ENCODE measurements at regions not wholly inside any gene's neighbourhood (a gene's known extent, or its start where the extent isn't known, plus 50 kb on each side); places are given as distances from the start of the nearest gene placed in this dataset.

DNA sequence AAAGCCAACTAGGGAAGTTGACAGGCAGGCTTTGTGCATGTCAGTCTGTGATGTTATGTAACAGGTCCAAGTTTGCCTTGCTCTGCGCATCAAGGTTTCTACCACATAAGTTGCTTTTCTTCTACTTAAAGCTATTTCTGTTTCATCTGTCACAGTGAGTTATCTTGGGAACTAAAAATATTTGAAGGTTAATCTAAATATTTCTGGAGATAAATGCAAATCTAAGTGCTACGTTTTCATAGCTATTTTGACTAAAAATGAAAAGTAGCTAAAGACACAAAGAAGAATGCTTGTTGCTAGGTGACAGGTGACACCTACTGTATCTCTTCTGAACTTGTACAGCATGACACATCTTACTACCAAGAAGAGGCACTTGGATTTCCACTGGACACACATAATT, 135.6 kb downstream of the KLF12 start:
- no peak for DNase-seq

- DNase-seq = no peak
Measured at GRCh38 chr13:73997964-73998363, 136.2 kb downstream of the KLF12 start.

GRCh38 chr13:73996569-73996968, 137.6 kb downstream of the KLF12 start:
- no peak for DNase-seq

GRCh38 chr13:73995736-73996135, 138.5 kb downstream of the KLF12 start:
- no peak for DNase-seq

GRCh38 chr13:73993661-73994060, 140.5 kb downstream of the KLF12 start:
- DNase-seq = no peak

DNA sequence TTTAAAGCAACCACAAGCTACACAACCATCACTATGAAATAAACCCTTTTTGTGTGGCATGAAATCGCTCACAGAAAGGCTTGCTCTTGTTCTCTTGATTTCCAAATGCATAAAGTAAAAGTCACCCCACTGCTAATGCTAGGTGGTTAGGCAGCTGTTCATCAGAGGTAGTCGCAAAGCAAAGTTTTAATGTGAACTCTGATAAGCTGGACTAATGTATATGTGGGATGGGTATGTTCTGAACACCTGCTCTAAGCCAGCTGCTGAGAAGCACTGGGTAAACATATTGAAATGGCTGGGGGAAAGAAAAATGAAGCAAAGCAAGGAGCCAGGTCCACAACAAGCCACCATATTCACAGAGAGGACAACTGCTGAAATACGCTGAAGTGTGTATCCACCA, 142.3 kb downstream of the KLF12 start:
- no peak for DNase-seq

DNA sequence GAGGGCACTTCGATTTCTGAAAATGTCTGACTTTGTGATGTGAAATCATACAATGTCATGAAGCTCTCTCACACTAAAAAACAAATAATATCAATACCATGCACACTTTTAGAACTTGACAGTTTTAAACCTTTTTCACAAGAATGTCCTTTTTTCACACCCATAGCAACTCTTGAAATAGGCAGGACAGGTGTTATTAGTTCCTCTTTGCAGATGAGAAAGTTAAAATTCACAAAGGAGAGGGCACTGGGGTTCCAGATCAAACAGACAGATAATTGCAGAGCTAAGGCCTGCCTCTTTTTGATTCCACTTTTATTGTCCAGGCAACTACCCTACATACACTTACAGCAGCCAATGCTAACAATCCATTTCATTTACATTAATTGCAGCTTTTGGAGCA, 142.8 kb downstream of the KLF12 start:
- no peak for DNase-seq

DNA sequence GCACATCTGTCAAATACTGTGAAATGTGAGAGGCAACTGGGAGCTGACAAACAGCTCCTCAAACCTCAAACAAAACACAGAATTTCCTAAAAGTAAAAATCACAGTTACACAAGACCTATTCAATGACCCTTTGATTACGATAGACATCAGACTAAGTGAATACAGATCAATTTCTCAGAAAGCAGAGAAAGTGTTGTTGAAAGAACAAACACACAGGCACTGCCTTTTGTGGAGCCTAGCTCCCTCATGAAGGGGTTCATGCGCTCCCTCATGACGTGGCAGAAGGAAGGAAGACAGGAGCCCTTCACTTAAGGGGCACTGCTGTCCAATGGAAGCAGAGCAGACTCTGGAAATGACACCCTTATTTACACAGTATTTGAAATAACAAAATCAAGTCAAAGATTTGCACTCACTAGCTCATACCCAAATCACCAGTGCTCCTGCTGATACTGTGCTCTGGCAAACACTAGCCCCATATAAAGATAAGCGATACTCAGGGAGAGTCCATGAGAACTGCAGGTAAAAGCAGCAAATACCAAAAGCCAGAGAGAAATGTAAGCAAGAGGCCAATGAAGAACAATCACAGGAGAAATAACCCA, 144.9 kb downstream of the KLF12 start:
- no peak for DNase-seq

DNA sequence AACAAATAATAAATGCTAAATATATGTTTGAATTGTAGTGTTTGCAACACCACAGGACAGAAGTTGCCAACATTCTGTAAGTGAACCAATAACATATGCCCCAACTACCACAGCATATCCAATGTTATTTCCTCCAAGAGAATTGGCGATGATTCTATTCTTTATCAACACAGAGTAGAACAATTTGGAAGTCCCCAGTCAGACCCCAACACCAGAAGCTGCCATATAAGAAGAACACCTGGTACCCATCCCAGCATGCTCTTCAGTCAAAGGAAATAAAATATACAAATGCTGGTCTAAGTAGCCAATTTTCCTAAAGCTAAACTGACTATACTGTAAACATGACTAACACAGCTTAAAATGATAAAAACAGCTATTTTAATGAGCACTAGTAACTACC, 145.7 kb downstream of the KLF12 start:
- no peak for DNase-seq

GRCh38 chr13:73987618-73988017, 146.6 kb downstream of the KLF12 start:
- DNase-seq = no peak

DNA sequence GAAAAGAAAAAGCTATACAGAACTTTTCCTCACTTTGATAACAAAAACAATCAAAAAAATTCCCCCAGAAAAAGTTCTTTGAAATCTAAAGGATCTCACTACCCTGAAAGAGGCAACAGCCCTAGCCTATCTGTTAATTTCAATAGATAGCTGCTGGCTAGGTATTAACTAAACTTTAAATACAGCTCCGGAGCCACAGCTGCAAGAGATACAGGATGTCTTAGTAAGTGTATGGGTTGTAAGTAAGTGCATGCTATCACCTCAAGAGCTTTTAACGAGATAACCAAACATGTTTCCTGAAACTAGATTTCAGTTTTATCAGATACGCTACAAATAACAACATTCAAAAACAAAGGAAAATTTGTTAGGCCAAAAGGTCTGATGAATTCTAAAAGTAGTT, 148.4 kb downstream of the KLF12 start:
- no peak for DNase-seq

DNA sequence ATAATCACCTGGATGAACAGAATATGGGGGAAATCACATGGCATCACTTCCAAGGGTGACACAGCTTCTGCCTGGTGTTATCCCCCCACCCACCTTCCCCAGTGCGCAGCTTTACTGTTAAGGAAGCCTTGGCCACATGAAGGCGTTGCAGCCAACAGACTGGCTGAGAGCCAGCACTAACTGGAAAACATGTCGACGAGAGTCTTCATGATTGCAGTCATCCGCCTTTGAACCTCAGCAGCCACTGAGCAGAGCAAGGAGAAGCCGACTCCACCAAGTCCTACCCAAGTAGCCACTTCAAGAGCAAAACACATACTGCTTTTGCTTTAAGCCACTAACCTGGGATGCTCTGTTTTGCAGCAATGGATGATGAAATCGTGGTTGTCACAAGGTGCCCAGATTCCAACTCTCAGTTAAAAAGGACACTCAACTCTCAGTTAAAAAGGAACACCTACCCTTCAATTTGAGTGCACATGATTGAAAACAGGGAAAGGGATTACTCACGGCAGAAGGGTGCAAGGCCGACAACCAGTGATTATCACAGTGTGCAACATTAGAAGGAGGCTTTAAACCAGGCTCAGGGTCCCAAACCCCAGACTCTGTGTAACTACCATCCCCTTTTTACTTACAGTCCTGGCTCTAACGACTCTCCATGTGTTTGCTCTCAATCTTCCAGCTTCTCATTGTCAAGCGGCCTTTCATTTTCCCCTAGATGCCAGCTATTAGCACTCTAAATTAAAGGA, 149.1 kb downstream of the KLF12 start:
- DNase-seq = no peak

GRCh38 chr13:73984201-73984600, 150.0 kb downstream of the KLF12 start:
- no peak for DNase-seq

- DNase-seq = no peak
Measured at GRCh38 chr13:73983109-73983508, 151.1 kb downstream of the KLF12 start.

DNA sequence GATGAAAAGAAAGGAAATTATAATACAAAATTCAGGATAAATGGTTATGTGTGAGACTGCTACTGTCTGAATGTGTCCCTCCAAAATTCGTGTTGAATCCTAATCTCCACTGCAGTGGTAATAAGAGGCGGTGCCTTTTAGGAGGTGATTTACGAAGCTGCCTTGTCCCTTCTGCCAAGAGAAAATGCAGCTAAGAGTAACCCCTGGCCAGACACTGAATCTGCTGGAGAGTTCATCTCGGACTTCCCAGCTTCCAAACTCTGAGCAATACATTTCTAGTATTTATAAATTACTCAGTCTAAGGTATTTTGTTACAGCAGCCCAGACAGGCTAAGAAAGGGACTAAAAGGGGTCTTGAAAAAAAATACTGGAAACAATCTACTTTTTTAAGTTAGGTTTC, 152.6 kb downstream of the KLF12 start:
- DNase-seq = no peak

DNA sequence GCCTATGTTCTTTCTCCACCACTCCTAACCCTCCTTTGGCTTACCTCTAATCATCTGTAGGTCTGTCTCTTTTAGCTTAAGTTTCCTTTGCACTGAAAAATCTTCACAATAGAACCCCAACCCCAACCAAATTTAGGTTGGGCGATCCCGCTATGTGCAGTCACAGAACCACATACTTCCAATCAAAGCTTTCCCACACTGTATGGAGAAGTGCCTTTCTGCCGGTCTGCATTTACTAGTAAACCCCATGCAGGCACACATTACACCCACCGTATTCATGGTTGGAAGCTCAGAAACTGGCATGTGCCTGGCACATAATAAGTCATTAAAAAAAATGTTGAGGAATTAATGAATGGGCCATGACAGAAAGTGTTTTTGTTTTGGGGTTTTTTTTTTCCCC, 158.4 kb downstream of the KLF12 start:
- DNase-seq = no peak

- no peak for DNase-seq
Measured at GRCh38 chr13:73974051-73974450, 160.2 kb downstream of the KLF12 start.

DNA sequence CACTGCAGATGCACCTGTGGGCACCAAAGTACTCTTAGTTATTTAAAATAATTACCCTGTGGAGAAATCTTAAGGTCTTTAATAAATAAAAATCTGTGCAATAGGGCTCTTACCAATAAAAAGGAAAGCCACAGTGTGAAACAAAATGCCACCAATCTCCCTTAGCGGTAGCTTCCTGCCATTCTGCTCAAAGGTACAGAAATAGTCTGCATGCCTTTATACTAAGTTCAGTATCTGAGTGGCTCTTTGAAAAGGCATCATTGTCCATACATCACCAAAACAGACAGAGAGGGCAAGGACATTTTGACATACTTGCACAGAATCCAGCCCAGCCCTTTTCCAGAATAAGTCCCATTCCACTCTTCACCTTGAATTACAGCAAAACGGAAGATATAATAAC, 161.0 kb downstream of the KLF12 start:
- DNase-seq = no peak

GRCh38 chr13:73972545-73972944, 161.7 kb downstream of the KLF12 start:
- DNase-seq = no peak

DNA sequence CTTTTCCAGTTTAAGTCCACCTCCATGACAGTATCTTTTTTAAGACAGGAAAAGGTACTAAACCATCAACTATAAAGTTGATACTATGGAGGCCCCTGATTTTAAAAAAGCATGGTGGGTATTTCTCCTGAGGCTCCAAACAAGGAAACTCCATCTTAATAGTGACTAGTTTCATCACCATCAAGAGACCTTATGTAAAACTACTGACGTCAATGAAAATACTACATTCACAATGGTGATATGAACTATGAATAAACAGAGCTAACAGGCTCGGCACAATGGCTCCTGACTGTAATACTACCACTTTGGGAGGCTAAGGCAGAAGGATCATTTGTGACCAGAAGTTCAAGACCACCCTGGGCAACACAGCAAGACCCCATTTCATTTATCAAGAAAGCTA, 162.7 kb downstream of the KLF12 start:
- DNase-seq = no peak

GRCh38 chr13:73970421-73971055, 163.7 kb downstream of the KLF12 start:
- no peak for DNase-seq

DNA sequence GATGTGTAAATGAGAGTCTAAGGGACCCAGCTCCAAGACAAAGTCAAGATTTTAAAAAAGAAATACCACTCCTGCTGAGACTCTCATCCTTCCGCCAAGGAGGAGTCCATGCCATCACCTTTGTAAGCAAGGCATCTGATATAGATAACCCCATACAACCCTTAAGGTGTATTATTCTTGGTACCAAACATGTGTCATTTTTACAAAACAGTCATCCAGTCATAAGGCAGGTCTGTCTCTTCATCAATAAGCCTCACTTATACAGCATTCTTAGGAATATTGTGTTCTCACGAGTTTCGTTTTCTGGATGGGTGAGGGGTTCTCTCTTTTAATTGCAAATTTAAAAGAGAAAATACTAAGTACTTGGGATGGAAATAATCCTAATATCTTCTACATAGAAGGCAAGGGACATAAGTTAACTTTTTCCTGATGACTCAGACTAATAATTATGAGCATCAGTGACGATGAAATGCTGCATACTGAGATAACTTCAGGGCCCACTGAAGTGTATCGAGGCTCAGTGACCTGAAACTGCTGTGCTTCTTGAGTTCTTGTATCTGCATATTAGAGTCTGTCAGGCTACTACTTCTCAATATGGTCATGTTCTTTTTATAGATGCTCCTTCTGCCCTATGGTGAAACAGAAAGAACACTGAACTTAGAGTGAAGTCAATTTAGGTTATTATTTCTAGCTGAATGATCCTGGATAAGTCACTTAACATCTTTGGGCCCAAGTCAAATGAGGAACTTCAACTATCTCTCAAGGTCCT, 166.6 kb downstream of the KLF12 start:
- DNase-seq = no peak

- DNase-seq = no peak
Measured at GRCh38 chr13:73966331-73966730, 167.9 kb downstream of the KLF12 start.

Data from right kidney (tissue), 1 donor.